Gastroesophageal sphincter (tissue), 3 donors: ENCODE measurements at regions not wholly inside any gene's neighbourhood (a gene's known extent, or its start where the extent isn't known, plus 50 kb on each side); places are given as distances from the start of the nearest gene placed in this dataset.

Experiments
- EP300 ChIP-seq: sonication (generic); formaldehyde crosslinking; IDR thresholded peaks from one replicate; pipeline ENCODE4 v1.6.1; 2017; ENCODE audit warnings: antibody characterized with exemption, mild to moderate bottlenecking
- POLR2A ChIP-seq, 2 donors: fragments of 450-650 bp; IDR thresholded peaks; one replicate each; pipeline ENCODE4 v1.6.1; 2017; ENCODE audit warnings: antibody characterized with exemption in 2 of 2, mild to moderate bottlenecking in 2 of 2, moderate library complexity in 1 of 2
- POLR2AphosphoS5 ChIP-seq: sonication (generic); formaldehyde crosslinking; IDR thresholded peaks from one replicate; pipeline ENCODE4 v1.6.1; 2017; ENCODE audit warnings: antibody characterized with exemption
- TF ChIP-seq, protein P1 (sequence below), 4 experiments: fragments of 200-600 bp in 2 of 4; fragments of 450-650 bp in 2 of 4; sonication (generic) in 1 of 4; IDR thresholded peaks; one replicate each; pipeline ENCODE4 v1.5.1; 2017 to 2019; ENCODE audit warnings: antibody characterized with exemption in 4 of 4, mild to moderate bottlenecking in 2 of 4, moderate library complexity in 2 of 4

- TF ChIP-seq, protein P1, sequence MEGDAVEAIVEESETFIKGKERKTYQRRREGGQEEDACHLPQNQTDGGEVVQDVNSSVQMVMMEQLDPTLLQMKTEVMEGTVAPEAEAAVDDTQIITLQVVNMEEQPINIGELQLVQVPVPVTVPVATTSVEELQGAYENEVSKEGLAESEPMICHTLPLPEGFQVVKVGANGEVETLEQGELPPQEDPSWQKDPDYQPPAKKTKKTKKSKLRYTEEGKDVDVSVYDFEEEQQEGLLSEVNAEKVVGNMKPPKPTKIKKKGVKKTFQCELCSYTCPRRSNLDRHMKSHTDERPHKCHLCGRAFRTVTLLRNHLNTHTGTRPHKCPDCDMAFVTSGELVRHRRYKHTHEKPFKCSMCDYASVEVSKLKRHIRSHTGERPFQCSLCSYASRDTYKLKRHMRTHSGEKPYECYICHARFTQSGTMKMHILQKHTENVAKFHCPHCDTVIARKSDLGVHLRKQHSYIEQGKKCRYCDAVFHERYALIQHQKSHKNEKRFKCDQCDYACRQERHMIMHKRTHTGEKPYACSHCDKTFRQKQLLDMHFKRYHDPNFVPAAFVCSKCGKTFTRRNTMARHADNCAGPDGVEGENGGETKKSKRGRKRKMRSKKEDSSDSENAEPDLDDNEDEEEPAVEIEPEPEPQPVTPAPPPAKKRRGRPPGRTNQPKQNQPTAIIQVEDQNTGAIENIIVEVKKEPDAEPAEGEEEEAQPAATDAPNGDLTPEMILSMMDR (IDR thresholded peaks at IDR 0.05) = no peak
- no peak for TF ChIP-seq EP300
- TF ChIP-seq POLR2A (IDR thresholded peaks at IDR 0.05) = no peak
- TF ChIP-seq POLR2AphosphoS5 = peak; percentile 88
Measured at GRCh38 chr2:204315236-204315662, 230.0 kb upstream of the PARD3B start.
